GM12864 (cell line): ENCODE measurements at regions not wholly inside any gene's neighbourhood (a gene's known extent, or its start where the extent isn't known, plus 50 kb on each side); places are given as distances from the start of the nearest gene placed in this dataset.

Experiments
- DNase-seq: peaks from one replicate; pipeline ENCODE4 v3.0.0-alpha.2; 2011; ENCODE audit warnings: low read depth
- H3K4me3 ChIP-seq: 2 replicates; pipeline ENCODE4 v1.5.1; 2011; ENCODE audit warnings: mild to moderate bottlenecking, low read depth, low read length, control low read depth
- CTCF ChIP-seq: IDR thresholded peaks from 2 replicates; pipeline ENCODE4 v1.5.1; 2011; ENCODE audit warnings: low read depth, mild to moderate bottlenecking, moderate library complexity, low read length, control low read depth, inconsistent platforms; ENCODE audit errors: missing control alignments

- H3K4me3 ChIP-seq: no peak overlapping the region
- TF ChIP-seq CTCF: no peak
- no peak for DNase-seq
Observed at GRCh38 chr2:195419033-195419432, 238.0 kb upstream of the SLC39A10 start.

GRCh38 chr2:195414537-195415100 is 242.4 kb upstream of the SLC39A10 start:
- H3K4me3 ChIP-seq: no peak overlapping the region
- TF ChIP-seq CTCF: no peak
- DNase-seq: no peak

- no peak overlapping the region for H3K4me3 ChIP-seq
- DNase-seq: no peak
- no peak for TF ChIP-seq CTCF
Observed at GRCh38 chr2:195413944-195414343, 243.1 kb upstream of the SLC39A10 start.

- no peak for TF ChIP-seq CTCF
- no peak for DNase-seq
- no peak overlapping the region for H3K4me3 ChIP-seq
Observed at GRCh38 chr2:195413422-195413821, 243.6 kb upstream of the SLC39A10 start.

GRCh38 chr2:195411219-195411687 is 245.8 kb upstream of the SLC39A10 start:
- no peak overlapping the region for H3K4me3 ChIP-seq
- no peak for DNase-seq
- TF ChIP-seq CTCF: no peak

GRCh38 chr2:195410074-195410671 is 246.9 kb upstream of the SLC39A10 start:
- DNase-seq: no peak
- H3K4me3 ChIP-seq: no peak overlapping the region
- TF ChIP-seq CTCF: no peak

GRCh38 chr2:195408811-195409210 is 248.2 kb upstream of the SLC39A10 start:
- TF ChIP-seq CTCF: no peak
- no peak for DNase-seq
- H3K4me3 ChIP-seq: no peak overlapping the region
